Left ventricle myocardium inferior (tissue), 1 donor: ENCODE measurements at regions not wholly inside any gene's neighbourhood (a gene's known extent, or its start where the extent isn't known, plus 50 kb on each side); places are given as distances from the start of the nearest gene placed in this dataset.

Experiments used
- DNase-seq: peaks from one replicate; pipeline ENCODE4 v3.0.0-alpha.2; 2020
- H3K27ac ChIP-seq: fragments of 200-600 bp; replicated peaks from 2 replicates; pipeline ENCODE4 v1.8.0; 2021
- H3K27me3 ChIP-seq: fragments of 200-600 bp; 2 replicates; pipeline ENCODE4 v1.8.0; 2021; ENCODE audit warnings: low read depth
- H3K36me3 ChIP-seq: fragments of 200-600 bp; 2 replicates; pipeline ENCODE4 v1.8.0; 2021
- H3K4me1 ChIP-seq: fragments of 200-600 bp; 2 replicates; pipeline ENCODE4 v1.8.0; 2021
- H3K4me3 ChIP-seq: fragments of 200-600 bp; 2 replicates; pipeline ENCODE4 v1.8.0; 2021; ENCODE audit warnings: mild to moderate bottlenecking, moderate library complexity
- H3K9me3 ChIP-seq: fragments of 200-600 bp; replicated peaks from 2 replicates; pipeline ENCODE4 v1.8.0; 2021
- intact Hi-C: fragments of 100-400 bp; cut with micrococcal nuclease; formaldehyde crosslinking; loops from one replicate; pipeline ENCODE4 v1.11.0; 2022
- TF ChIP-seq, protein P1 (sequence below): fragments of 200-600 bp; IDR thresholded peaks from 2 replicates; pipeline ENCODE4 v1.8.0; 2021; ENCODE audit warnings: antibody characterized with exemption, mild to moderate bottlenecking, borderline replicate concordance
- donor health status: DM: no; HTN: yes; CAD: no; lungs with severe emphysema.

GRCh38 chr3:102617381-102617780, 182.6 kb downstream of the ZPLD1 start:
- peaks cover 10% of the 10 kb centered on the region for H3K9me3 ChIP-seq
- no peaks in the 10 kb centered on the region for H3K36me3 ChIP-seq
- H3K4me1 ChIP-seq = no peaks in the 10 kb centered on the region
- H3K27me3 ChIP-seq = no peaks in the 10 kb centered on the region
- no peak for DNase-seq
- no peak overlapping the region for H3K27ac ChIP-seq
- no peak overlapping the region for H3K4me3 ChIP-seq
- intact Hi-C loops = no loop called here
- TF ChIP-seq, protein P1, sequence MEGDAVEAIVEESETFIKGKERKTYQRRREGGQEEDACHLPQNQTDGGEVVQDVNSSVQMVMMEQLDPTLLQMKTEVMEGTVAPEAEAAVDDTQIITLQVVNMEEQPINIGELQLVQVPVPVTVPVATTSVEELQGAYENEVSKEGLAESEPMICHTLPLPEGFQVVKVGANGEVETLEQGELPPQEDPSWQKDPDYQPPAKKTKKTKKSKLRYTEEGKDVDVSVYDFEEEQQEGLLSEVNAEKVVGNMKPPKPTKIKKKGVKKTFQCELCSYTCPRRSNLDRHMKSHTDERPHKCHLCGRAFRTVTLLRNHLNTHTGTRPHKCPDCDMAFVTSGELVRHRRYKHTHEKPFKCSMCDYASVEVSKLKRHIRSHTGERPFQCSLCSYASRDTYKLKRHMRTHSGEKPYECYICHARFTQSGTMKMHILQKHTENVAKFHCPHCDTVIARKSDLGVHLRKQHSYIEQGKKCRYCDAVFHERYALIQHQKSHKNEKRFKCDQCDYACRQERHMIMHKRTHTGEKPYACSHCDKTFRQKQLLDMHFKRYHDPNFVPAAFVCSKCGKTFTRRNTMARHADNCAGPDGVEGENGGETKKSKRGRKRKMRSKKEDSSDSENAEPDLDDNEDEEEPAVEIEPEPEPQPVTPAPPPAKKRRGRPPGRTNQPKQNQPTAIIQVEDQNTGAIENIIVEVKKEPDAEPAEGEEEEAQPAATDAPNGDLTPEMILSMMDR = no peak

GRCh38 chr3:102619361-102619760, 184.5 kb downstream of the ZPLD1 start:
- peaks cover 16% of the 10 kb centered on the region for H3K9me3 ChIP-seq
- no peak overlapping the region for H3K27ac ChIP-seq
- H3K4me3 ChIP-seq = no peak overlapping the region
- no peaks in the 10 kb centered on the region for H3K4me1 ChIP-seq
- DNase-seq = no peak
- TF ChIP-seq, protein P1 = no peak
- H3K27me3 ChIP-seq = no peaks in the 10 kb centered on the region
- intact Hi-C loops = no loop called here
- no peaks in the 10 kb centered on the region for H3K36me3 ChIP-seq

DNA sequence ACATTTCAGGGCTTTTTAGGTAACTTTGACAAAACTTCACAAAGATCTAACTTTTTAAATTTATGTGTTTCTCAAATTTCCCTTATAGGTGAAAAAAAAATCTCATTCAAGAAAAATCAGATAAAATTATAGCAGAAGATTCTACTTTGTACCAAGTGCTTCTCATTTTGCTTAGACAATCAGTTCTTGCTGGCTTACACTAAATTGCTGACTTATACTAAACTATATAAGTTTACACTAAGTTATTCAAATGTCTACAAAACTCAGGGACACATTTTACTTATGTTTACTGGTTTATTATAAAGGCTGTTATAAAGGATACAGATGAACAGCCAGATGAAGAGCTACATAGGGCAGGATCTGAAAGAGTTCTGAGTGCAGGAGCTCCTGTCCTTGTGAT, 195.1 kb downstream of the ZPLD1 start:
- TF ChIP-seq, protein P1 = no peak
- no peak overlapping the region for H3K27ac ChIP-seq
- H3K4me1 ChIP-seq = no peaks in the 10 kb centered on the region
- no peak for DNase-seq
- no peaks in the 10 kb centered on the region for H3K36me3 ChIP-seq
- intact Hi-C loops = no loop called here
- no peaks in the 10 kb centered on the region for H3K27me3 ChIP-seq
- no peak overlapping the region for H3K4me3 ChIP-seq
- peaks cover 3% of the 10 kb centered on the region for H3K9me3 ChIP-seq

- Histone ChIP-seq H3K4me3 (no peak overlapping the region), H3K36me3 (no peaks in the 10 kb centered on the region), H3K4me1 (no peaks in the 10 kb centered on the region), H3K9me3 (peaks cover 3% of the 10 kb centered on the region), H3K27me3 (no peaks in the 10 kb centered on the region), H3K27ac (no peak overlapping the region)
- TF ChIP-seq, protein P1 = no peak
- no peak for DNase-seq
- intact Hi-C loops = no loop called here
Observed at GRCh38 chr3:102630531-102630930, 195.7 kb downstream of the ZPLD1 start.

DNA sequence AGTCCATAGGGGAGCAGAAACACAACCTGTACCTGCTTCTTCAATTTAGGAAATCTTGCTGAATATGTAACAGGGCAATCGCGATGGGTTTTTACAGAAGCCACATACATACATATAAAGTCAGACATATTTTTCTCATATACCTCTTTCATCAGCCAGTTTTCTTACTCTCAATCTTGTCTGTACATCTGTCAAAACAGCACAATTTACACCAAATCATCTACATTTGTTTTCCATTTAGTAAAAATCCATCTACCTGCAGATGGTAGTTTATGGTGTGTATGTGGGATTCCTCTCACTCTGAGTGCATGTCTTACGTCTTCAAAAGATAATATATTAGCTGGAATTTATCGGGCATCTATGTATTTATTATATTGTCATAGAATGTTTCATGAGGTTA, 208.7 kb downstream of the ZPLD1 start:
- no peak overlapping the region for H3K27ac ChIP-seq
- no peaks in the 10 kb centered on the region for H3K36me3 ChIP-seq
- TF ChIP-seq, protein P1 = no peak
- H3K4me1 ChIP-seq = no peaks in the 10 kb centered on the region
- intact Hi-C loops = no loop called here
- H3K27me3 ChIP-seq = no peaks in the 10 kb centered on the region
- H3K4me3 ChIP-seq = no peak overlapping the region
- H3K9me3 ChIP-seq = no peaks in the 10 kb centered on the region
- no peak for DNase-seq

GRCh38 chr3:102646557-102646956, 211.7 kb downstream of the ZPLD1 start:
- H3K4me3 ChIP-seq = no peak overlapping the region
- H3K27me3 ChIP-seq = no peaks in the 10 kb centered on the region
- no peaks in the 10 kb centered on the region for H3K4me1 ChIP-seq
- no peaks in the 10 kb centered on the region for H3K9me3 ChIP-seq
- TF ChIP-seq, protein P1 = no peak
- intact Hi-C loops = no loop called here
- no peaks in the 10 kb centered on the region for H3K36me3 ChIP-seq
- DNase-seq = no peak
- H3K27ac ChIP-seq = no peak overlapping the region
